ENCODE measurements at regions not wholly inside any gene's neighbourhood (a gene's known extent, or its start where the extent isn't known, plus 50 kb on each side); places are given as distances from the start of the nearest gene placed in this dataset.

DNA sequence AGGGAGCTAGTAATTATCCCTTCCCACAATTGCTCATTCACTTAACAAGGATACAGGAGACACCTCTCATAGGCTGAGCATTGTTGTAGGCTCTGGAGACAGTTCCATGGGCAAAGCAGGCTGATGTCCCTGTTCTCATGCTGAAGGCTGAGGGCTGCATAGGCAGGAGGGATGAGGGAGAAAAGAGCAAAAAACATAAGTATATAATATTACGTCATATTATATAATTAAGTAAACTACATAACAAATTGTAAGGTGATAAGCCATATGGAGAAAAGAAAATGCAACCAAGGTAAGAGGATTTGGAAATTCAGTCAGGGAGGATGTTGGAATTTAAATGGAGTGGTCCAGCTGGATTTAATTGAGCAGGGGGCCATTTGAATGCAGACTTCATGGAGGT, 380.6 kb upstream of the ST6GAL2 start:
- TF ChIP-seq, protein P1, sequence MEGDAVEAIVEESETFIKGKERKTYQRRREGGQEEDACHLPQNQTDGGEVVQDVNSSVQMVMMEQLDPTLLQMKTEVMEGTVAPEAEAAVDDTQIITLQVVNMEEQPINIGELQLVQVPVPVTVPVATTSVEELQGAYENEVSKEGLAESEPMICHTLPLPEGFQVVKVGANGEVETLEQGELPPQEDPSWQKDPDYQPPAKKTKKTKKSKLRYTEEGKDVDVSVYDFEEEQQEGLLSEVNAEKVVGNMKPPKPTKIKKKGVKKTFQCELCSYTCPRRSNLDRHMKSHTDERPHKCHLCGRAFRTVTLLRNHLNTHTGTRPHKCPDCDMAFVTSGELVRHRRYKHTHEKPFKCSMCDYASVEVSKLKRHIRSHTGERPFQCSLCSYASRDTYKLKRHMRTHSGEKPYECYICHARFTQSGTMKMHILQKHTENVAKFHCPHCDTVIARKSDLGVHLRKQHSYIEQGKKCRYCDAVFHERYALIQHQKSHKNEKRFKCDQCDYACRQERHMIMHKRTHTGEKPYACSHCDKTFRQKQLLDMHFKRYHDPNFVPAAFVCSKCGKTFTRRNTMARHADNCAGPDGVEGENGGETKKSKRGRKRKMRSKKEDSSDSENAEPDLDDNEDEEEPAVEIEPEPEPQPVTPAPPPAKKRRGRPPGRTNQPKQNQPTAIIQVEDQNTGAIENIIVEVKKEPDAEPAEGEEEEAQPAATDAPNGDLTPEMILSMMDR (IDR thresholded peaks at IDR 0.05; ENCODE audit: low read depth, low read length, missing control alignments), result no peak
- DNase-seq (ENCODE audit: low read depth), result no peak
- in situ Hi-C loops (cut with HindIII; ENCODE audit: low sequenced_read_pairs), result no loop called here
- H3K4me3 ChIP-seq (ENCODE audit: low read depth, low read length), result no peak overlapping the region

DNA sequence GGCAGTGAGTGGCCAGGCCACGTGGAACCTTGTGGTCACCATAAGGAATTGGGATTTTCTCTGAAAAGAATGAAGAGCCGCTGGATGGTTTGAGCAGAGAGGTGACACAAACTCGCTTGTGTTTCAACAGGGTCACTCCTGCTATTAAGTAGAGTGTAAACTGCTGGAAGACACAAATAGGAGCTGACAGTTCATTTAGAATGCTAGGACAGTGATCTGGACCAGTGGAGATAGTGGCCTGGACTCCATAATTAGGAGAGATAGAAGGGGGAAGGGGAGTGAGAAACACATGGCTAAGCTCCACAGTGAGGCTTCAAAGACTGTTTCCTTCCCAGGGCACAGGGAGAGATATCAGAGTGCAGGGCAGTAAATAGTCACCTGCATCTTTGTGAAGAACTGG, 381.1 kb upstream of the ST6GAL2 start:
- DNase-seq (ENCODE audit: low read depth), result no peak
- TF ChIP-seq, protein P1 (IDR thresholded peaks at IDR 0.05; ENCODE audit: low read depth, low read length, missing control alignments), result no peak
- H3K4me3 ChIP-seq (ENCODE audit: low read depth, low read length), result no peak overlapping the region
- in situ Hi-C loops (cut with HindIII; ENCODE audit: low sequenced_read_pairs), result no loop called here

DNA sequence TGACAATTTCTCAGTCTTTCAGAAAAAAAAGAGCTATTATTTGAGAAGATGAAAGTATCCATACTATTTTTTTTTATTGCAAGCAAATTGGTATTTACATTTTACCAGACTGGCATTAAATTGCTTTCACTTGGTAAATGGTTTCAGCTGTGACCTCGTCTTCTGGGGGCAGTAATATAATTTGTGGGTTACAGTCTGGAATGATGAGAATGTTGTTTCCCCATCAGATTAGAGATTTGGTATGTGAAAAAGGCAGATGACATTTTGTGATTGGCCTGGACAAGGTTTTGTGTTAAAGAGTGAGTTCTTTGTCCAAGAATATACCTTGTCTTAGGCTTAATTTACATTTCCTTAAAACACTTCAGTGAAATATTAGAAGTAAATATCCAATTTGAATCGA, 390.1 kb upstream of the ST6GAL2 start:
- no peak for DNase-seq (ENCODE audit: low read depth)
- H3K4me3 ChIP-seq (ENCODE audit: low read depth, low read length), result no peak overlapping the region
- TF ChIP-seq, protein P1 (IDR thresholded peaks at IDR 0.05; ENCODE audit: low read depth, low read length, missing control alignments), result no peak
- in situ Hi-C loops (cut with HindIII; ENCODE audit: low sequenced_read_pairs), result no loop called here

DNA sequence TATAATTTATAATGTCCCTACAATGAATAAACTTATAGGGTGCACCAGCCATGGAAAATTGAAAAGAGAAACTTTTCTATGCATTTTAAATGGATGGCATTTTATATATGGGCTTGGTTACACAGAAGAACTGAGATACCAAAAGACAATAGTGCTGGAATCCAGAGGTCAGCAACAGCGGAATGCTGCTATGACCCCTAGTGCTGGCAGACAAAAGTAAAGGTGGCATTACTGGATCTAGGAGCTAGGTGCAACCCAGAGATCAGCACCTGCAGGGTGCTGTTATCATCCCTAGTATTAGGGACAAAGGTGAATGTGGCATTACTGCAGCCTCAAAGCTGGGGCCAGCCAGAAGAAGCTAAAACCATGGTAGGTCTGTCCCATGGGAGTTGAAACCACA, 392.7 kb upstream of the ST6GAL2 start:
- TF ChIP-seq, protein P1 (IDR thresholded peaks at IDR 0.05; ENCODE audit: low read depth, low read length, missing control alignments), result no peak
- in situ Hi-C loops (cut with HindIII; ENCODE audit: low sequenced_read_pairs), result no loop called here
- no peak overlapping the region for H3K4me3 ChIP-seq (ENCODE audit: low read depth, low read length)
- DNase-seq (ENCODE audit: low read depth), result no peak

DNA sequence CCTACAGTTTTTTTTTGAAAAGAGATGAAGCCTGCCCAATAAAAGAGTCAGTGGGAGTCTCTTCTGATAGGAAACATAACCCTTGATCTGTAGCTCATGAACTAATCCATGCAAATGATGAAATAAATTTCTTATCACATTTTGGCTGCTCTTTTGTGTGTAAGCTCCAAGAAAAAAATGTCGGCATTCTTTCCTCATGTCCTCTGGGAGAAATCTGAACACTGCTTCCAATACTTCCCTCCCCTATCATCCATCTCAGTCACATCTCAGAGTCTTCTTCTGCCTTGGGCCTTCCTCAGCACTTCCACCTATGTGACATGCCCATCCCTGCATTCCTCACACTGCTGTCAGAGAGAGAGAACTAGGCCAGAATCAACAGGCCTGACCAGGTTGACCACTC, 395.7 kb upstream of the ST6GAL2 start:
- TF ChIP-seq, protein P1 (IDR thresholded peaks at IDR 0.05; ENCODE audit: low read depth, low read length, missing control alignments), result no peak
- in situ Hi-C loops (cut with HindIII; ENCODE audit: low sequenced_read_pairs), result no loop called here
- H3K4me3 ChIP-seq (ENCODE audit: low read depth, low read length), result no peak overlapping the region
- DNase-seq (ENCODE audit: low read depth), result no peak

DNA sequence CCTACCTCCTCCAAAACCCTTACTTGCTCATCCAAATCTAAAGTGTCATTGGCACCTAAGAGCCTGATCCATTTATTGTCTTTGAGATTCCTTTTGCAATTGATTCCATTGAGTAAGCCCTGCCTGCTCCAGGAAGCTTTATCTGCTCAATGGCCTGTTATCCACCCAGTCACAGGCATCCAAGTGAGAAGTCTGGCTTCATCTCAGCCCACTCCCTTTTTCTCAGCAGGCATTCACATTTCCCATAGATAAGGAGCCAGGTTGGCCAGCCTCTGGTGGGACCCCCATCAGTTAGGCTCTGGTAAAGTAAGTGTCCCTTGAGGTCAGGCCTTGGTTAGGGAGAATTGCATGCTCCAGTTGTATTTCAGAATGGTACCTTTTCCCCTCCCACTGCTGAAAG, 396.2 kb upstream of the ST6GAL2 start:
- in situ Hi-C loops (cut with HindIII; ENCODE audit: low sequenced_read_pairs), result no loop called here
- no peak for DNase-seq (ENCODE audit: low read depth)
- TF ChIP-seq, protein P1 (IDR thresholded peaks at IDR 0.05; ENCODE audit: low read depth, low read length, missing control alignments), result no peak

More for the DNA sequence above, 396.2 kb upstream of the ST6GAL2 start:
- no peak overlapping the region for H3K4me3 ChIP-seq (ENCODE audit: low read depth, low read length)

Data from astrocyte of the cerebellum (primary cell).